ENCODE measurements at regions not wholly inside any gene's neighbourhood (a gene's known extent, or its start where the extent isn't known, plus 50 kb on each side); places are given as distances from the start of the nearest gene placed in this dataset.
"Not testable (repeated sequence)": the region's sequence is repeated elsewhere in the genome, so short reads cannot be mapped to it uniquely, and the experiment has no call there.

DNA sequence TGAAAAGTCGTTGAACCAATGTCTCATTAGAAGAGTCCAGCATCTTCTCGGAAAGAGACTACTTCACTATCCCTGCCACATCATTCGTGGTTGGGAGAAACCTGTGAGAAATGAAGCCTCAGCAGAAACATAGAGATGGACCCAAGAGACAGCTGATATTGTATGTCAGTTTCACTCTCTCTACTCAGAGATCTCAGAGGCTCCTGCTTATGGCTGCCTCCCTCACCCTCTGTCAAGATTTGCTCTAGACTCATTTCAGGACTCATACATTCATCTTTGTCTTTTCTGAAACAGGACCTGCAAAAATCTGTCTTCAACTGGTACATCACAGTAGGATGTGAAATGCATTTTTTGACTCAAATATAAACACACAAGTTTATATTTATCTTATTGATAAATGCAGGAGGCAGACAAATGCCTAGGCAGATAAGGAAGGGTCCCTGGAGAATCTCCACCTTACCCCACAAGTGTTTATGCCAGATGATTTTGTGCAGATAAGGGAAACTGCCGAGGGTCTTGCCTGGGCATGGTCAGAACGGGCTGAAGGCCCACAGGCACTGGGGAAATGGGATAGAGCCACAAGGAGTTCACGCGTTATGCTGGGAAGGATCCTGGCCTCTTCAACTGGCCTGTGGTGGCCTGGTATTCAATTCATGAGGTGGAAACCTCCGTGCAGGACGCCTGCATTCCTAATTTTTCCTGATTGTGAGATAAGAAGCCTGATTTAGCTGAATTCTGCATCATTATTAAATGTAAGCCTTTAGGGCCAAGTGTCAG, 1834.0 kb upstream of the PCDH20 start:
- Mint-ChIP-seq H3K27me3 (no peaks in the 10 kb centered on the region), H3K9me3 (peaks cover 7% of the 10 kb centered on the region), H3K4me1 (ENCODE audit: low read depth) (no peaks in the 10 kb centered on the region), H3K27ac (no peak overlapping the region), H3K4me3 (no peak overlapping the region), H3K36me3 (ENCODE audit: low read depth) (no peaks in the 10 kb centered on the region)
- no peaks in the 10 kb centered on the region for H3K4me1 ChIP-seq (ENCODE audit: insufficient read depth, low read length)
- H3K4me3 ChIP-seq (ENCODE audit: low read length), result no peak overlapping the region
- no peak overlapping the region for H3K27ac ChIP-seq (ENCODE audit: low read depth in 1 of 2, low read length in 2 of 2)
- intact Hi-C loops (cut with DNase I, micrococcal nuclease), result no loop called here
- POLR2A ChIA-PET, result no interaction called here
- peaks cover 0 to 3% of the 10 kb centered on the region in 2 experiments for H3K9me3 ChIP-seq (ENCODE audit: control insufficient read depth in 1 of 2, insufficient read depth in 1 of 2, low read length in 2 of 2)
- TF ChIP-seq, protein P1, sequence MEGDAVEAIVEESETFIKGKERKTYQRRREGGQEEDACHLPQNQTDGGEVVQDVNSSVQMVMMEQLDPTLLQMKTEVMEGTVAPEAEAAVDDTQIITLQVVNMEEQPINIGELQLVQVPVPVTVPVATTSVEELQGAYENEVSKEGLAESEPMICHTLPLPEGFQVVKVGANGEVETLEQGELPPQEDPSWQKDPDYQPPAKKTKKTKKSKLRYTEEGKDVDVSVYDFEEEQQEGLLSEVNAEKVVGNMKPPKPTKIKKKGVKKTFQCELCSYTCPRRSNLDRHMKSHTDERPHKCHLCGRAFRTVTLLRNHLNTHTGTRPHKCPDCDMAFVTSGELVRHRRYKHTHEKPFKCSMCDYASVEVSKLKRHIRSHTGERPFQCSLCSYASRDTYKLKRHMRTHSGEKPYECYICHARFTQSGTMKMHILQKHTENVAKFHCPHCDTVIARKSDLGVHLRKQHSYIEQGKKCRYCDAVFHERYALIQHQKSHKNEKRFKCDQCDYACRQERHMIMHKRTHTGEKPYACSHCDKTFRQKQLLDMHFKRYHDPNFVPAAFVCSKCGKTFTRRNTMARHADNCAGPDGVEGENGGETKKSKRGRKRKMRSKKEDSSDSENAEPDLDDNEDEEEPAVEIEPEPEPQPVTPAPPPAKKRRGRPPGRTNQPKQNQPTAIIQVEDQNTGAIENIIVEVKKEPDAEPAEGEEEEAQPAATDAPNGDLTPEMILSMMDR (IDR thresholded peaks at IDR 0.05), result no peak
- no peak for ATAC-seq (ENCODE audit: poor library complexity)
- H3K27me3 ChIP-seq (ENCODE audit: control insufficient read depth in 1 of 2, insufficient read depth in 2 of 2, low read length in 2 of 2), result no peaks in the 10 kb centered on the region
- no peaks in the 10 kb centered on the region for H3K36me3 ChIP-seq (ENCODE audit: insufficient read depth, low read length)
- CTCF ChIA-PET, result no interaction called here
- DNase-seq, result no peak

DNA sequence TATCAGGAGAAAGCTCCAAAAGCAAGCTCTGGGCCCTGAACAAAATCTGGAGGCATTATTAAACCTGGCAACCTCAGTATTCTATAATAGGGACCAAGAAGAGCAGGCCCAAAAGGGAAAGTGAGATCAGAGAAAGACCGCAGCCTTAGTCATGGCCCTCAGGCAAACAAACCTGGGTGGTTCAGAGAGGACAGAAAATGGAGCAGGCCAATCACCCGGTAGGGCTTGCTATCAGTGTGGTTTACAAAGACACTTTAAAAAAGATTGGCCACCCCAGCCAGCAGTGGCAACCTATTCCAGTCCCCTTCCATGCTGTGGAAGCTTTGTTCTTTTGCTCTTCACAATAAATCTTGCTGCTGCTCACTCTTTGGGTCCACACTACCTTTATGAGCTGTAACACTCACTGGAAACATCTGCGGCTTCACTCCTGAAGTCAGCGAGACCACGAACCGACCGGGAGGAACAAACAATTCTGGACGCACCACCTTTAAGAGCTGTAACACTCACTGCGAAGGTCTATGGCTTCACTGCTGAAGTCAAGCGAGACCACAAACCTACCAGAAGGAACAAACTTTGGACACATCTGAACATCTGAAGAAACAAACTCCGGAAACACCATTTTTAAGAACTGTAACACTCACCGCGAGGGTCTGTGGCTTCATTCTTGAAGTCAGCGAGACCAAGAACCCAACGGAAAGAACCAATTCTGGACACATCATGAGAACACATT, 1821.2 kb upstream of the PCDH20 start:
- H3K27ac Mint-ChIP-seq; H3K4me1 ChIP-seq (ENCODE audit: insufficient read depth, low read length); H3K4me3 Mint-ChIP-seq; DNase-seq; H3K9me3 ChIP-seq (ENCODE audit: control insufficient read depth in 1 of 2, insufficient read depth in 1 of 2, low read length in 2 of 2); H3K4me1 Mint-ChIP-seq (ENCODE audit: low read depth); H3K27me3 ChIP-seq (ENCODE audit: control insufficient read depth in 1 of 2, insufficient read depth in 2 of 2, low read length in 2 of 2); CTCF ChIA-PET; H3K36me3 ChIP-seq (ENCODE audit: insufficient read depth, low read length); ATAC-seq (ENCODE audit: poor library complexity); intact Hi-C loops (cut with DNase I, micrococcal nuclease); H3K27ac ChIP-seq (ENCODE audit: low read depth in 1 of 2, low read length in 2 of 2); H3K36me3 Mint-ChIP-seq (ENCODE audit: low read depth); H3K27me3 Mint-ChIP-seq; POLR2A ChIA-PET; H3K4me3 ChIP-seq (ENCODE audit: low read length): not testable (repeated sequence)
- H3K9me3 Mint-ChIP-seq, result peaks cover 13% of the 10 kb centered on the region

DNA sequence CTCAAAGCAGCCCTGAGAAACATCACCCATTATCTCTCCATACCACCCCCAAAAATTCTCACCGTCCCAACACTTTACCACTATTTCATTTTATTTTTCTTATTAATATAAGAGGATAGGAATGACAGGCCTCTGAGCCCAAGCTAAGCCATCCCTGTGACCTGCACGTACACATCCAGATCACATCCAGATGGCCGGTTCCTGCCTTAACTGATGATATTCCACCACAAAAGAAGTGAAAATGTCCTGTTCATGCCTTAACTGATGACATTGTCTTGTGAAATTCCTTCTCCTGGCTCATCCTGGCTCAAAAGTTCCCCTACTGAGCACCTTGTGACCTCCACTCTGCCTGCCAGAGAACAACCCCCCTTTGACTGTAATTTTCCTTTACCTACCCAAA, 1802.9 kb upstream of the PCDH20 start:
- H3K27ac Mint-ChIP-seq; H3K4me1 ChIP-seq (ENCODE audit: insufficient read depth, low read length); H3K36me3 Mint-ChIP-seq (ENCODE audit: low read depth); H3K27me3 Mint-ChIP-seq; H3K4me3 Mint-ChIP-seq; H3K9me3 Mint-ChIP-seq; H3K9me3 ChIP-seq (ENCODE audit: control insufficient read depth in 1 of 2, insufficient read depth in 1 of 2, low read length in 2 of 2); intact Hi-C loops (cut with DNase I, micrococcal nuclease); H3K4me3 ChIP-seq (ENCODE audit: low read length); ATAC-seq (ENCODE audit: poor library complexity); H3K36me3 ChIP-seq (ENCODE audit: insufficient read depth, low read length); CTCF ChIA-PET; DNase-seq; H3K27ac ChIP-seq (ENCODE audit: low read depth in 1 of 2, low read length in 2 of 2); POLR2A ChIA-PET; H3K27me3 ChIP-seq (ENCODE audit: control insufficient read depth in 1 of 2, insufficient read depth in 2 of 2, low read length in 2 of 2); H3K4me1 Mint-ChIP-seq (ENCODE audit: low read depth): not testable (repeated sequence)

DNA sequence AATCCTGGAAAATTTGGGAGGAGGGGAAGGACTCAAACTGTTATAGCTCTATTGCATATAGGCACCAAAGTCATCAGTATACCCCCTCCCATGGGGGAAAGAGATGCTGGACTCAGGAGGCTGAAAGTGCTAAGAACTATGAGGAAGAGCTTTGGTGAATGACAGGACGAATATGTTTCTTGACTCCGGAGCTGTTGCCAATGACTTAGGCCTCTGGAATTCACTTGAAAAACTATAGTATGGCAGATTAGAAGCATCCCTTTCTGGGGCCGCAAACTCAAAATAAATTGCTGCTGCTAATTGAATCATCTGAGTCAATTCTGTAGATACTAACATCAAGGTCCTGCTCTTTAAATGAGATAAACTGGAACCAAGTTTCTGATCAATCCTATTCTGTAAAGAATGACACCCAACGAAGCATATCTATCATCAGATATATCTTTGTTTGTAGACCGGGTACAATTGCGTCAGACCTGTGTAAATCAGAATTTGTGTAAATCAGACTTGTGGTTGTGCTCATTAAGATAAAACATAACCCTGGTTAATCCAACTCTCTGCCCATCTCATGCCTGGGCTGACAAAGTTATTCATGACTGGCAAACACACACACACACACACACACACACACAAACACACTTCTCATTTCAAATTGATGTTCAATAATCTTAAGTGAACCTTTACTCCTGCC, 1793.8 kb upstream of the PCDH20 start:
- Histone ChIP-seq H3K27me3 (ENCODE audit: control insufficient read depth in 1 of 2, insufficient read depth in 2 of 2, low read length in 2 of 2) (no peaks in the 10 kb centered on the region), H3K9me3 (ENCODE audit: control insufficient read depth in 1 of 2, insufficient read depth in 1 of 2, low read length in 2 of 2) (peaks cover 4 to 8% of the 10 kb centered on the region in 2 experiments), H3K4me3 (ENCODE audit: low read length) (no peak overlapping the region), H3K4me1 (ENCODE audit: insufficient read depth, low read length) (no peaks in the 10 kb centered on the region), H3K27ac (ENCODE audit: low read depth in 1 of 2, low read length in 2 of 2) (no peak overlapping the region), H3K36me3 (ENCODE audit: insufficient read depth, low read length) (no peaks in the 10 kb centered on the region)
- Mint-ChIP-seq H3K27me3 (no peaks in the 10 kb centered on the region), H3K4me1 (ENCODE audit: low read depth) (no peaks in the 10 kb centered on the region), H3K9me3 (peaks cover 4% of the 10 kb centered on the region), H3K36me3 (ENCODE audit: low read depth) (no peaks in the 10 kb centered on the region), H3K4me3 (no peak overlapping the region), H3K27ac (no peak overlapping the region)
- DNase-seq (no peak), ATAC-seq (ENCODE audit: poor library complexity) (no peak)
- POLR2A ChIA-PET, result no interaction called here
- CTCF ChIA-PET, result no interaction called here
- TF ChIP-seq, protein P1 (IDR thresholded peaks at IDR 0.05), result no peak
- intact Hi-C loops (cut with DNase I, micrococcal nuclease), result no loop called here
